Inflammatory macrophage treated with lipopolysaccharide for 4 hours (primary cell): ENCODE measurements at regions not wholly inside any gene's neighbourhood (a gene's known extent, or its start where the extent isn't known, plus 50 kb on each side); places are given as distances from the start of the nearest gene placed in this dataset.
"Not testable (repeated sequence)": the region's sequence is repeated elsewhere in the genome, so short reads cannot be mapped to it uniquely, and the experiment has no call there.

Experiments used
- DNase-seq: peaks from one replicate; pipeline ENCODE4 v3.0.0-alpha.2; 2020

- no peak for DNase-seq
Measured at GRCh38 chr3:94612631-94613030, 549.8 kb downstream of the NSUN3 start.

- no peak for DNase-seq
Measured at GRCh38 chr3:94614192-94614591, 551.3 kb downstream of the NSUN3 start.

GRCh38 chr3:94615275-94616065, 552.6 kb downstream of the NSUN3 start:
- DNase-seq = no peak

- no peak for DNase-seq
Measured at GRCh38 chr3:94616833-94617232, 554.0 kb downstream of the NSUN3 start.

GRCh38 chr3:94617312-94617711, 554.5 kb downstream of the NSUN3 start:
- no peak for DNase-seq

- DNase-seq = no peak
Measured at GRCh38 chr3:94619643-94620042, 556.8 kb downstream of the NSUN3 start.

- DNase-seq = no peak
Measured at GRCh38 chr3:94626573-94626972, 563.7 kb downstream of the NSUN3 start.

GRCh38 chr3:94627689-94628088, 564.8 kb downstream of the NSUN3 start:
- no peak for DNase-seq

GRCh38 chr3:94643400-94643799, 580.5 kb downstream of the NSUN3 start:
- no peak for DNase-seq

GRCh38 chr3:94645790-94646189, 582.9 kb downstream of the NSUN3 start:
- DNase-seq = no peak

- no peak for DNase-seq
Measured at GRCh38 chr3:94647131-94647530, 584.3 kb downstream of the NSUN3 start.

- DNase-seq = not testable (repeated sequence)
Measured at GRCh38 chr3:94648270-94649180, 585.7 kb downstream of the NSUN3 start.

- no peak for DNase-seq
Measured at GRCh38 chr3:94654096-94654495, 591.2 kb downstream of the NSUN3 start.

- no peak for DNase-seq
Measured at GRCh38 chr3:94665922-94666321, 603.1 kb downstream of the NSUN3 start.

- DNase-seq = no peak
Measured at GRCh38 chr3:94671078-94671477, 608.2 kb downstream of the NSUN3 start.

- DNase-seq = no peak
Measured at GRCh38 chr3:94673876-94674275, 611.0 kb downstream of the NSUN3 start.

- no peak for DNase-seq
Measured at GRCh38 chr3:94686208-94686607, 623.3 kb downstream of the NSUN3 start.

GRCh38 chr3:94693997-94694640, 631.3 kb downstream of the NSUN3 start:
- DNase-seq = no peak

- no peak for DNase-seq
Measured at GRCh38 chr3:94694894-94695293, 632.0 kb downstream of the NSUN3 start.

- no peak for DNase-seq
Measured at GRCh38 chr3:94704467-94704866, 641.6 kb downstream of the NSUN3 start.

GRCh38 chr3:94709249-94709902, 646.5 kb downstream of the NSUN3 start:
- no peak for DNase-seq

- no peak for DNase-seq
Measured at GRCh38 chr3:94714194-94714593, 651.3 kb downstream of the NSUN3 start.
